ENCODE measurements at regions not wholly inside any gene's neighbourhood (a gene's known extent, or its start where the extent isn't known, plus 50 kb on each side); places are given as distances from the start of the nearest gene placed in this dataset.
A peak's percentile ranks its signal among the peaks of the same experiment; 100 is the strongest.

DNA sequence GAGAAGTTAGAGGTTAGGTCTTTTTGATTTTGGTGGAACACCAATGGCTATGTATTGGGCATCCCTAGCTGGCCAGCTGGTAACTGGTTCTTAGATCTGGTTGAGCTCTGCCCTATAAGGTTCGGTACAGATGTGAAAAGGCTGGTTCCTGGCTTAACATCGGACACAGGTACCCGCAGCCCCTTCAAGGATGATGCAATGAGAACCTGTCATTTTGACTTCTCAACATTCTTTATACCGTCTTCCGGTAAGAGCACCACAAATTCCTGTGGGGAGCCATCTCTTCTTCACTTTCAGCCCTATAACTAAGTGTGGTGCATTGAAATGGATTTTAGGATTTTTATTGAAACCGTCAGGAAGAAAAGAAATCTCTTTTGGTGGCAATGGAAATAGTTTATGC is 222.8 kb downstream of the ADAMTS9 start:
- DNase-seq (ENCODE audit: low read depth in 4 of 4, low spot score in 3 of 4): no peak

- DNase-seq (ENCODE audit: low read depth in 4 of 4, low spot score in 3 of 4): no peak
These were observed 223.8 kb downstream of the ADAMTS9 start for GRCh38 chr3:64463981-64464380.

DNA sequence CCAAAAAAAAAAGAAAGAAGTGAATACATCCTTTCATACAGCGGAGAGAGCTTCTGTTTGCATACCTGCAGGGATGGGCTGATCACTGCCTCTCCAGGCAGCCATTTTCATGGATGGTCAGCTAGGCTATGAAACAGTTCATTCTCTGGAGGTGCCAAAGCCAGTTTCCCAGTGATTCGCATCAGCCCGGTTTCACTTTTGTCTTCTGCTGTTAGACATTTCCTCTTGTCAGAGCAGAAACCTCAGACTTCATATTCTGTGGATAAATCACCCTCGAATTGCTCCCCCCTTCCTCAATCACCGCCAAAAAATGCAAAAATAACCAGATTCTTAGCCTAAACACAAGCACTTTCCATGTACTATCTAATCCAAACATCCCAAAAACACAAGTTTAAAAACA is 225.6 kb downstream of the ADAMTS9 start:
- no peak for DNase-seq (ENCODE audit: low read depth in 4 of 4, low spot score in 3 of 4)

- DNase-seq (ENCODE audit: low read depth in 4 of 4, low spot score in 3 of 4): no peak
These were observed 226.9 kb downstream of the ADAMTS9 start for GRCh38 chr3:64460877-64461276.

- no peak for DNase-seq (ENCODE audit: low read depth in 4 of 4, low spot score in 3 of 4)
These were observed 227.6 kb downstream of the ADAMTS9 start for GRCh38 chr3:64460141-64460730.

DNA sequence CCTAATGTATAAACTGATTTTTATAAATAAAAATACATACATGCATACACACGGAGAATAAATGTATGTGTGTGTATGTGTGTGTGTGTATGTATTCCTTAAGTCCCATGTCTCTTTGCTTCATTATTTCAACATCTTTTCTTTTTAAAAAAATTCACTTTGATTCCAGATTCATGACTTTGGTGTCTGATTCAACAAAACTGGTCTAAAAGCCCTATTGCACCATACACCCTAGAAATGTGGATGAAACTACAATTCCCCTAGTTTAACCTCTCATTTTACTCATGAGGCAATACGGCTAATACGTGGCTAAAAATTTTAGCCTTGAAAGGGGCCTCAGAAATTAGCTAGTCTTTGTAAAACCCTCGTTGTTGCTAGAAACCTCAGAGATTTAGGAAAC is 228.1 kb downstream of the ADAMTS9 start:
- no peak for DNase-seq (ENCODE audit: low read depth in 4 of 4, low spot score in 3 of 4)

DNA sequence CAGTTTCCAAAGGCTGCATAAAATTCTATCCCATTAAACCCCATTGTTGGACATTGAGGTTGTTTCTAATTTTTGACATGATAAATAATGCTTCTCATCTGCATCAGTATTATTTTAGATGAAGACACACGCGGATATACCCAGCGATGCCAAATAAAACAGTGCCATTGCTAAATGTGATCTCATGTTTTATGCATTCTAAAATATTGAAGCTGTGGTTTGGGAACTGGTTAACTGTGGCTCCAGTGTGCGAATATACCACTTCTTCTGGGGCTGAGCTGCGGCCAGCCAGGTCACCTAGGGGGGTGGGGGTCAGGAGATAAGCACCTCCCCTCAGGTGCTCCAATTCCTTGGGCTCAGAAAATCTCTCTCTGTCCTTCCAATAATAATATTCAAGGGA is 230.0 kb downstream of the ADAMTS9 start:
- DNase-seq (ENCODE audit: low read depth in 4 of 4, low spot score in 3 of 4): no peak

GRCh38 chr3:64456674-64457073 is 231.1 kb downstream of the ADAMTS9 start:
- DNase-seq (ENCODE audit: low read depth in 4 of 4, low spot score in 3 of 4): no peak

DNA sequence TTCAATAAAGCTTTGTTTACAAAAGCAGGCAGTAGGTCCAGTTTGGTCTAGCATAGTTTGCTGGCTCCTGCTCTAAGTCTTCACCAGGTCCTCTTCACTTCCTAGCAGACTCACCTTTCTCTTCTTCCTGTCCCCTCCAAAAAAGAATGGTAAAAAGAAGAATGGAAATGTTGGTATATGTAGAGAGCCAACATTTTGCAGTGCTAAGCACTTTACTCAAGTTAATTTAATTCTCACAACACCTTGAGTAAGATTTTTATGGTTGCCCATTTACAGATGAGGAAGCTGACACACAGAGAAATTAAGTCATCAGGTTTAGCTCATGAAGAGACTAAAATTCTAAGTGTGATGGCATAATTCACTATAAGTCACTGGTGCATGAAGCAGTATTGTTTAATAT is 230.1 kb upstream of the PRICKLE2 start:
- no peak for DNase-seq (ENCODE audit: low read depth in 4 of 4, low spot score in 3 of 4)

DNA sequence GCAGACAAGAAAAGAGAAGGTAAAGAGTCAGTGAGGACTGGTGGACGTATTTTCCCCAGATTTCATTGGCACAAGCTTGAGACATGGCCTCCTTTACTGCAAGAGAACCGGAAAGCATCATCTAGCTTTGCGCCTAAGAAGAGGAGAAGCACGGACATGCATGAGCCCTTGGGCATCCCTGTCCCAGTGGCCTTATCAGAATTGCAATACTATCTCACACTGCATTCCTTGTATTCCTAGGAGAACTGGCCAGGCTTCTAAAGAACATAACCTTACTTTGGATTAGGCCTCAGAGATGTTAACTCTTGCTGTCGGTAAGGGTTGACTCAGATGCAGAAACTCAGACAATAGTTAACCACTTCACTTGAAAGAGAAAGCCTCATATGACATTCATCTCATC is 229.5 kb upstream of the PRICKLE2 start:
- DNase-seq (ENCODE audit: low read depth in 4 of 4, low spot score in 3 of 4): no peak

- DNase-seq (ENCODE audit: low read depth in 4 of 4, low spot score in 3 of 4): no peak
These were observed 228.9 kb upstream of the PRICKLE2 start for GRCh38 chr3:64454179-64454578.

DNA sequence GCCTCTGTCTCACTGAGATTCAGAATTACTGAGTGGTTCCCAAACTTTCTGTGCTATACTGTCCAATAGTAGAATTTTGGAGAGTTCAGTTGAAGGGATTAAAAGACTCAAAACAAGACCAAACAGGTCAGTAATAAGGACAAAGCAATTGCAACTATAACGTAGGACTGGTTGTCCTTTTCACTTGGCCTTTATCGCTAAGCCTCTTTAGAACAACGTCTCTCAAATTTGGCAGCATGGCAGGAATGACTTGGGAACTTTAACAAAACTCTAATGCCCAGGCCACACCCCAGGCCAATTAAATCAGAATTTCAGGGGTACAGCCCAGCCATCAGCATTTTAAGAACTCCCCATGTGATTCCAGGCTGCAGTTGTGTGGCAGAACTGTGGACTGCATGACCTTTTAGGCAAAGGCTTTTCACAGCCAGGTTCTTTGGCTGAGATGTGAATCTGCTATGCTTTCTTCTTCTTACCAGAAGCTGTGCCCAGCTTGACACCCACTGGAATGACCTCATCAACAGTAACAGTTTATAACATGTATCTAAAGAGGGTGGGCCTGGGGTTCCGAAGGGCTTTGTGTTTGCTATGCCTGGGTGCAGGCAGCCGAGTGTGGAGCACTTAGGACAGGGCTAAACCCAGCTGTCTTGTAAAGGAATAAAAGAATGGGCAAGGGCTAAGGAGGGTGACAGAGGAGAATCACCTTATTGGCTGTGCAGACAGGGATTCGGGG is 226.2 kb upstream of the PRICKLE2 start:
- DNase-seq (ENCODE audit: low read depth in 4 of 4, low spot score in 3 of 4): no peak

DNA sequence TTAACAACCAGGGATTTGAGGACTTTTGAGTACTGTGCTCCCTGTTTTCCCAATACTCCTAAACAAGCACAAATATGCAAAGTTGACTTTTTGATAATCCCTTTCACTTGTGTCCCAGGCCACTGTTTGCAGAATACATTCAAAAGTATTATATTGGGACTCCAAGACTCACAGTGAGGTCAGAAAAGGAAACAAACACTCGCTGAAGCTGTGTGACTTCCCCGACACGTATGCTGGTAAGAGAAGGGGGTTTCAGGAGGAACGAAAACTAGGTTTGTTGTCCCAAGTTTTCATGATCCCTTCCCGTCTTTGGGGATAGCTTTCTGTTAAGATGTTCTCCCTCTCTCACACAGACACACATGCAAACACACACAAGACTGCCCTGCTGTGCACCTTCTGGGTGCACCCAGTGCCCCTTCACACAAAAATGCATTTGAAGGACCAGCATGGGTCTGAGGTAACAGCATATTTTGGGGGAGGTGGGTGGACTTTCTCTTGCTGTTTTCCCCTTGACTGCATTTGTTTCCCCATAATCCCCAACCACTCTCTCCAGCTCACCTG is 225.2 kb upstream of the PRICKLE2 start:
- DNase-seq (ENCODE audit: low read depth in 4 of 4, low spot score in 3 of 4): no peak

- no peak for DNase-seq (ENCODE audit: low read depth in 4 of 4, low spot score in 3 of 4)
These were observed 223.8 kb upstream of the PRICKLE2 start for GRCh38 chr3:64449026-64449425.

GRCh38 chr3:64445944-64446300 is 220.7 kb upstream of the PRICKLE2 start:
- DNase-seq (ENCODE audit: low read depth in 4 of 4, low spot score in 3 of 4): no peak

GRCh38 chr3:64445109-64445943 is 220.1 kb upstream of the PRICKLE2 start:
- peak in 3 of 4 donors; percentile 57 to 75 (median 57) for DNase-seq (ENCODE audit: low read depth in 4 of 4, low spot score in 3 of 4)

DNA sequence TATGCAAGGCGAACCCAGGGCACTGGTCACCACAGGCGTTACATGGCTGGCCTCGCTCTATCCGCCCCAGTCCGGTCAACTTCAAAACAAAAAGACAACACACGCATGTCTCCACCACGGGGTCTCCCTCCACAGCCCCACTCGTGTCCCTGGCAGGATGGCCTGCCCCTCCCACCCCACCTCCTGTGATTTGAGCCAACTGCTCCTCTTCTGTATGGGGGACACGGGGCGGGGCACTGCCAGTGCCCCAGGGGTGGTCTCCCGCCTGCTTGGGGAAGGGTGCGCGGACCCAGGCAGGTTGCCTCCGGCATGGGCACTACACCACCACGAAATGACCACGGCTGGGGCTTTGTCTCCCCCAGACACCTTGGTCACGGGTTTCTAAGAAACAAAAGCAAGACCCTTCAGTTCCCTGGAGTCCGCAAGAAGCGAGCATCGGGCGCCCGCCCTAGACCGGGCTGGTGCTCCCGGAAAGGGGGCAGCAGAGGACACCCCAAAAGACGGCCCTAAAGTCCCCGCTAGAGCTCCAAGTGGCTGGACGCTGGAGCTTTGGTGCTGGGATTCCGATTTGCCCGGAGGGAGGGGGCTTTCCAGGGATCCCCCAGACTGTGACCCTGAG is 219.3 kb upstream of the PRICKLE2 start:
- no peak for DNase-seq (ENCODE audit: low read depth in 4 of 4, low spot score in 3 of 4)

GRCh38 chr3:64443546-64444381 is 218.5 kb upstream of the PRICKLE2 start:
- DNase-seq (ENCODE audit: low read depth in 4 of 4, low spot score in 3 of 4): no peak

DNA sequence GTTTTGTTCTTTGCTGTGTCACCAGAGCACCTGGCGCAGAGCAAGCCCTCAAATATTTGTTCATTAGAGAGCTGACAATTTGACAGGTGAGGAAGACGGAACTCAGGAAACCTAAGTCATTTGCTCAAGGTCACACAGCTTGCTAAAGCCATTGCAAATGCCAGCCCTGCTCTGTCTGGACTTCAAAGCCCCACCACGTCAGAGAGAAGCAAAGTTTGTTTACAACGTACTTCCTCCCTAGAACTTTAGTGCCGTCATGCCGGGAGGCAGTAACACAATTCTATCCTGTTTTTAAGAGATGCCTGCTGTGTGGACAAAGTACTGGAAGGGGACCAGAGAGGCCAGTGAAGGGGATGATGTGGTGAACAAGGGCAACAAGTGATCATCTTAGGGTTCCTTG is 216.6 kb upstream of the PRICKLE2 start:
- no peak for DNase-seq (ENCODE audit: low read depth in 4 of 4, low spot score in 3 of 4)

DNA sequence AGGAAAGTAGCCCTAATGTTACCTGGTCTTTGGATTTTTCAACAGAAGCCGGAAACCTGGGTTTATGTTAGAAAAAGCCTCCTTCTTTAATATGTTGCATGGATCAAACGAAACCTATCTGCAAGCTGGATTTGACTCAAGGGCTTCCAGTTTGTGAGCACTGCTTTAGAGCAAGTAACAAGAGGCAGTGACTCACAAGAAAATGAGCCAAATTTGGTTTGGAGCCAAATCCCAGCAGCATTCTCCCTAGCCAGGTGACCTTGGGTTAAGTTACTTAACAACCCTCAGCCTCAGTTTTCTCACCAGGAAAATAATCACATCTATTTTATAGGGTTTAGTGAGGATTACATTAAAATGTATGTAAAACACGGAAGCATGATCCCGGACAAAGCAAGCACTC is 215.2 kb upstream of the PRICKLE2 start:
- DNase-seq (ENCODE audit: low read depth in 4 of 4, low spot score in 3 of 4): no peak
